GM23338 (cell line): ENCODE measurements at regions not wholly inside any gene's neighbourhood (a gene's known extent, or its start where the extent isn't known, plus 50 kb on each side); places are given as distances from the start of the nearest gene placed in this dataset.

Source experiments
- CREB1 ChIP-seq: fragments of 250-450 bp; sonication (Bioruptor Pico); IDR thresholded peaks from 2 replicates; pipeline ENCODE4 v1.5.0; 2020; ENCODE audit warnings: low read depth, mild to moderate bottlenecking, moderate library complexity
- EZH2 ChIP-seq: fragments of 200-600 bp; sonication (generic); IDR thresholded peaks from one replicate; pipeline ENCODE4 v1.8.0; 2017; ENCODE audit warnings: antibody characterized with exemption, mild to moderate bottlenecking, low read depth; ENCODE audit not compliant: unreplicated experiment
- JUNB ChIP-seq: IDR thresholded peaks from one replicate; pipeline ENCODE4 v1.6.1; 2016; ENCODE audit warnings: antibody characterized with exemption; ENCODE audit not compliant: unreplicated experiment
- NANOG ChIP-seq: IDR thresholded peaks from 2 replicates; pipeline ENCODE4 v1.6.1; 2016; ENCODE audit warnings: antibody characterized with exemption, borderline replicate concordance
- POLR2AphosphoS5 ChIP-seq: IDR thresholded peaks from 2 replicates; pipeline ENCODE4 v1.6.1; 2016; ENCODE audit warnings: antibody characterized with exemption, low read depth
- STAT1 ChIP-seq: IDR thresholded peaks from one replicate; pipeline ENCODE4 v1.6.1; 2016; ENCODE audit warnings: antibody characterized with exemption; ENCODE audit not compliant: unreplicated experiment
- ZNF114 ChIP-seq: fragments of 250-450 bp; sonication (Bioruptor Pico); IDR thresholded peaks from 2 replicates; pipeline ENCODE4 v1.5.0; 2020; ENCODE audit warnings: mild to moderate bottlenecking, moderate library complexity
- ZNF331 ChIP-seq: fragments of 250-450 bp; sonication (Bioruptor Pico); IDR thresholded peaks from 2 replicates; pipeline ENCODE4 v1.5.0; 2020; ENCODE audit warnings: low read depth, mild to moderate bottlenecking, moderate library complexity
- ZNF462 ChIP-seq: fragments of 250-450 bp; sonication (Bioruptor Pico); IDR thresholded peaks from 2 replicates; pipeline ENCODE4 v1.5.0; 2020; ENCODE audit warnings: mild to moderate bottlenecking, moderate library complexity
- TF ChIP-seq, protein P1 (sequence below): IDR thresholded peaks from 2 replicates; pipeline ENCODE4 v1.6.1; 2016; ENCODE audit warnings: antibody characterized with exemption

GRCh38 chr9:113756476-113757192 is 119.5 kb upstream of the ZNF618 start (continued):
- TF ChIP-seq ZNF462 (CRISPR knock-in tag): no peak
- TF ChIP-seq POLR2AphosphoS5: no peak
- TF ChIP-seq EZH2: no peak
- no peak for TF ChIP-seq NANOG
- no peak for TF ChIP-seq STAT1
- TF ChIP-seq, protein P1, sequence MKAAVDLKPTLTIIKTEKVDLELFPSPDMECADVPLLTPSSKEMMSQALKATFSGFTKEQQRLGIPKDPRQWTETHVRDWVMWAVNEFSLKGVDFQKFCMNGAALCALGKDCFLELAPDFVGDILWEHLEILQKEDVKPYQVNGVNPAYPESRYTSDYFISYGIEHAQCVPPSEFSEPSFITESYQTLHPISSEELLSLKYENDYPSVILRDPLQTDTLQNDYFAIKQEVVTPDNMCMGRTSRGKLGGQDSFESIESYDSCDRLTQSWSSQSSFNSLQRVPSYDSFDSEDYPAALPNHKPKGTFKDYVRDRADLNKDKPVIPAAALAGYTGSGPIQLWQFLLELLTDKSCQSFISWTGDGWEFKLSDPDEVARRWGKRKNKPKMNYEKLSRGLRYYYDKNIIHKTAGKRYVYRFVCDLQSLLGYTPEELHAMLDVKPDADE: no peak
- no peak for TF ChIP-seq CREB1 (CRISPR knock-in tag)
- no peak for TF ChIP-seq ZNF114 (CRISPR knock-in tag)
- no peak for TF ChIP-seq ZNF331 (CRISPR knock-in tag)
- no peak for TF ChIP-seq JUNB
